IMR-90 (cell line): ENCODE measurements at regions not wholly inside any gene's neighbourhood (a gene's known extent, or its start where the extent isn't known, plus 50 kb on each side); places are given as distances from the start of the nearest gene placed in this dataset.

Experiments
- ATAC-seq: fragments of 200-7000 bp; cut with Tn5 transposase; 2 replicates; pipeline ENCODE4 v1.9.1; 2020; ENCODE audit warnings: low read depth, mild to moderate bottlenecking, moderate library complexity
- BruUV-seq: library from RNA; stranded (reverse); fragments of 400-500 nt; replicated peaks from 2 replicates; lab custom pipeline; 2021; lab: Mats Ljungman, UMichigan
- CTCF ChIA-PET: fragments of 300-600 bp; formaldehyde crosslinking; extraction: SDS; loops from one replicate; lab custom pipeline; 2021; ENCODE audit warnings: antibody characterized with exemption; lab: Yijun Ruan, JAX
- POLR2A ChIA-PET: fragments of 300-600 bp; sonication (Branson Sonifier 250); formaldehyde crosslinking; loops from one replicate; lab custom pipeline; 2022; ENCODE audit warnings: antibody characterized with exemption; ENCODE audit not compliant: unreplicated experiment; lab: Charles Lee
- DNase-seq: peaks from one replicate; pipeline ENCODE4 v3.0.0; 2013
- H2AFZ ChIP-seq: replicated peaks from 2 replicates; pipeline ENCODE3; 2013; ENCODE audit warnings: low read length, mild to moderate bottlenecking; ENCODE audit not compliant: poor library complexity
- H2AK5ac ChIP-seq: 2 replicates; pipeline ENCODE4 v1.6.1; 2013; ENCODE audit warnings: low read depth, low read length, inconsistent platforms
- H2AK9ac ChIP-seq: replicated peaks from 2 replicates; pipeline ENCODE3; 2013; ENCODE audit warnings: mild to moderate bottlenecking, low read depth, low read length, moderate library complexity; ENCODE audit not compliant: poor library complexity
- H2BK120ac ChIP-seq: 2 replicates; pipeline ENCODE4 v1.6.1; 2013; ENCODE audit warnings: low read depth, low read length, inconsistent platforms
- H2BK15ac ChIP-seq: 3 replicates; pipeline ENCODE4 v1.6.1; 2013; ENCODE audit warnings: low read depth, low read length, inconsistent platforms
- H2BK20ac ChIP-seq: 2 replicates; pipeline ENCODE4 v1.6.1; 2013; ENCODE audit warnings: low read depth, mild to moderate bottlenecking, inconsistent platforms, low read length, moderate library complexity
- H2BK5ac ChIP-seq: 2 replicates; pipeline ENCODE4 v1.6.1; 2013; ENCODE audit warnings: mild to moderate bottlenecking, low read depth, low read length, inconsistent platforms; ENCODE audit not compliant: poor library complexity, severe bottlenecking
- H3K14ac ChIP-seq: replicated peaks from 2 replicates; pipeline ENCODE4 v1.6.1; 2013; ENCODE audit warnings: low read depth, low read length, inconsistent platforms
- H3K18ac ChIP-seq: 2 replicates; pipeline ENCODE4 v1.6.1; 2013; ENCODE audit warnings: low read depth, low read length, control low read depth
- H3K23ac ChIP-seq: 2 replicates; pipeline ENCODE4 v1.6.1; 2013; ENCODE audit warnings: low read depth, low read length, inconsistent platforms
- H3K27ac ChIP-seq: 2 replicates; pipeline ENCODE4 v1.5.1; 2013; ENCODE audit warnings: mild to moderate bottlenecking, control low read depth, low read length; ENCODE audit not compliant: insufficient read depth
- H3K27me3 ChIP-seq: 2 replicates; pipeline ENCODE4 v1.6.1; 2013; ENCODE audit warnings: low read length; ENCODE audit not compliant: control insufficient read depth, insufficient read depth
- H3K36me3 ChIP-seq: 2 replicates; pipeline ENCODE4 v1.6.1; 2013; ENCODE audit warnings: low read length, mixed read lengths; ENCODE audit not compliant: control insufficient read depth, insufficient read depth
- H3K4ac ChIP-seq: 2 replicates; pipeline ENCODE4 v1.6.1; 2013; ENCODE audit warnings: low read depth, low read length, inconsistent platforms
- H3K4me1 ChIP-seq: 2 replicates; pipeline ENCODE4 v1.6.1; 2013; ENCODE audit warnings: low read length, mixed read lengths; ENCODE audit not compliant: control insufficient read depth, insufficient read depth
- H3K4me2 ChIP-seq: 2 replicates; pipeline ENCODE4 v1.6.1; 2013; ENCODE audit warnings: low read depth, mild to moderate bottlenecking, control low read depth, low read length, moderate library complexity
- H3K4me3 ChIP-seq: 2 replicates; pipeline ENCODE4 v1.5.1; 2013; ENCODE audit warnings: low read depth, mild to moderate bottlenecking, control low read depth, low read length, moderate library complexity; ENCODE audit not compliant: insufficient read depth
- H3K56ac ChIP-seq: 2 replicates; pipeline ENCODE4 v1.6.1; 2013; ENCODE audit warnings: low read length, inconsistent platforms; ENCODE audit not compliant: insufficient read depth; ENCODE audit errors: extremely low read depth
- H3K79me1 ChIP-seq, 2 experiments: 2 replicates each; pipeline ENCODE4 v1.6.1; 2013; ENCODE audit warnings: low read length in 2 of 2, inconsistent platforms in 1 of 2, low read depth in 1 of 2
- H3K9ac ChIP-seq: 2 replicates; pipeline ENCODE4 v1.6.1; 2013; ENCODE audit warnings: low read depth, low read length, control low read depth
- H3K9me1 ChIP-seq: 2 replicates; pipeline ENCODE4 v1.6.1; 2013; ENCODE audit warnings: low read length, inconsistent platforms; ENCODE audit not compliant: insufficient read depth
- H3K9me3 ChIP-seq: 2 replicates; pipeline ENCODE4 v1.6.1; 2013; ENCODE audit warnings: low read length; ENCODE audit not compliant: control insufficient read depth, insufficient read depth
- H4K20me1 ChIP-seq: 2 replicates; pipeline ENCODE4 v1.6.1; 2013; ENCODE audit warnings: low read length, inconsistent platforms; ENCODE audit not compliant: insufficient read depth
- H4K5ac ChIP-seq: 2 replicates; pipeline ENCODE4 v1.6.1; 2013; ENCODE audit warnings: mild to moderate bottlenecking, low read depth, low read length, control low read depth
- H4K8ac ChIP-seq, 2 experiments: 2 replicates each; pipeline ENCODE4 v1.6.1; 2013; ENCODE audit warnings: low read depth in 2 of 2, low read length in 2 of 2, control low read depth in 1 of 2, inconsistent platforms in 1 of 2
- H4K91ac ChIP-seq: 2 replicates; pipeline ENCODE4 v1.6.1; 2013; ENCODE audit warnings: low read depth, low read length, inconsistent platforms; ENCODE audit not compliant: insufficient read depth
- CEBPB ChIP-seq: IDR thresholded peaks from 2 replicates; pipeline ENCODE4 v1.6.1; 2012; ENCODE audit warnings: low read depth, low read length, improper control_type of control experiment
- MAZ ChIP-seq: IDR thresholded peaks from 2 replicates; pipeline ENCODE4 v1.6.1; 2012; ENCODE audit warnings: low read depth, mild to moderate bottlenecking, low read length, improper control_type of control experiment, moderate library complexity, borderline replicate concordance
- MXI1 ChIP-seq: IDR thresholded peaks from 2 replicates; pipeline ENCODE4 v1.6.1; 2012; ENCODE audit warnings: low read depth, mild to moderate bottlenecking, low read length, moderate library complexity, borderline replicate concordance
- RFX5 ChIP-seq: IDR thresholded peaks from 2 replicates; pipeline ENCODE4 v1.8.0; 2012; ENCODE audit warnings: low read depth, mild to moderate bottlenecking, low read length, moderate library complexity
- SMC3 ChIP-seq: fragments of 150-350 bp; IDR thresholded peaks from 2 replicates; pipeline ENCODE4 v1.6.1; 2016; ENCODE audit warnings: low read depth, mild to moderate bottlenecking, antibody characterized with exemption, low read length, moderate library complexity
- WGBS, 2 experiments: methylation state at CpG; one replicate each; pipeline versions ENCODE4 v1.1.5 to v1.1.7; 2013; ENCODE audit warnings: missing lambda C conversion rate in 2 of 2; ENCODE audit not compliant: insufficient read length in 1 of 2; ENCODE audit errors: extremely low coverage in 2 of 2; 5-methylcytosine and 5-hydroxymethylcytosine counted together
- dilution Hi-C: fragments of 300-500 bp; cut with HindIII; formaldehyde crosslinking; loops from one replicate; pipeline ENCODE4 v1.14.3; 2018; ENCODE audit warnings: low sequenced_read_pairs; ENCODE audit not compliant: unreplicated experiment
- in situ Hi-C: fragments of 300-500 bp; cut with MboI; formaldehyde crosslinking; loops from 3 replicates; pipeline ENCODE4 v1.14.3; 2019; ENCODE audit warnings: low sequenced_read_pairs, inconsistent platforms, mixed read lengths
- intact Hi-C: fragments of 100-400 bp; cut with micrococcal nuclease; formaldehyde crosslinking; loops from 2 replicates; pipeline ENCODE4 v1.10.0; 2022
- TF ChIP-seq, protein P1 (sequence below): fragments of 150-350 bp; IDR thresholded peaks from 2 replicates; pipeline ENCODE4 v1.6.1; 2016; ENCODE audit warnings: low read depth, mild to moderate bottlenecking, low read length, moderate library complexity, borderline replicate concordance

DNA sequence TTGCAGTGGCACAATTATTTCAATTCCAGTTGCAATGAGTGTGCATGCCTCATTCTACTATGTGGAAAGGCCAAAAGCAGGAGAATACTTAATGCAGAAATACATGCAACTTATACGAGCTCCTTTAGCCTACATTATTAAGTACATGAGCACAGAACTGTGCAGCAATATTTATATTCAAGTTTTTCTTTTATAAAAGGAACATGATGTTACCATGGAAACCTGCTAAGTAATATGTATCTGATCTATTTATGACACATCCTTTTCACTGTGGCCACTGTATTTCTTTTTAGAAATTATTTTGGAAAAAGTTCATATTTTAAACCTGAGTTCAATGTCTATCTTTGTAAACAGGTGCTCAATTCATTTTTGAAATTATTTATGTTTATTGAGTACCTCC, 88.9 kb downstream of the ELAPOR2 start:
- H3K4me2 ChIP-seq, result no peak overlapping the region
- H3K4me1 ChIP-seq, result no peaks in the 10 kb centered on the region
- WGBS, 2 experiments, result no CpG with 5 or more reads among the region's 1 CpG
- no peaks in the 10 kb centered on the region for H3K36me3 ChIP-seq
- no peaks in the 10 kb centered on the region for H3K27me3 ChIP-seq
- in situ Hi-C loops (no loop called here), intact Hi-C loops (no loop called here), dilution Hi-C loops (no loop called here)
- H3K56ac ChIP-seq, result no peak overlapping the region
- no peak overlapping the region for H2AK9ac ChIP-seq
- no peak overlapping the region for H2BK15ac ChIP-seq
- no peaks in the 10 kb centered on the region for H3K9me3 ChIP-seq
- no peak overlapping the region for H4K5ac ChIP-seq
- H3K27ac ChIP-seq, result no peak overlapping the region
- no peak overlapping the region for H2BK5ac ChIP-seq
- no peak overlapping the region for H2BK20ac ChIP-seq
- no peak overlapping the region for H3K23ac ChIP-seq
- H2AK5ac ChIP-seq, result no peak overlapping the region
- H3K9ac ChIP-seq, result no peak overlapping the region
- H4K91ac ChIP-seq, result no peak overlapping the region
- no peak for ATAC-seq
- H3K9me1 ChIP-seq, result no peaks in the 10 kb centered on the region
- ChIA-PET POLR2A (no interaction called here), CTCF (no interaction called here)
- no peak for TF ChIP-seq CEBPB
- TF ChIP-seq SMC3, result no peak
- TF ChIP-seq MAZ, result no peak
- TF ChIP-seq RFX5, result no peak
- no peak for TF ChIP-seq MXI1
- TF ChIP-seq, protein P1, sequence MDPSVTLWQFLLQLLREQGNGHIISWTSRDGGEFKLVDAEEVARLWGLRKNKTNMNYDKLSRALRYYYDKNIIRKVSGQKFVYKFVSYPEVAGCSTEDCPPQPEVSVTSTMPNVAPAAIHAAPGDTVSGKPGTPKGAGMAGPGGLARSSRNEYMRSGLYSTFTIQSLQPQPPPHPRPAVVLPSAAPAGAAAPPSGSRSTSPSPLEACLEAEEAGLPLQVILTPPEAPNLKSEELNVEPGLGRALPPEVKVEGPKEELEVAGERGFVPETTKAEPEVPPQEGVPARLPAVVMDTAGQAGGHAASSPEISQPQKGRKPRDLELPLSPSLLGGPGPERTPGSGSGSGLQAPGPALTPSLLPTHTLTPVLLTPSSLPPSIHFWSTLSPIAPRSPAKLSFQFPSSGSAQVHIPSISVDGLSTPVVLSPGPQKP, result no peak
- H3K14ac ChIP-seq, result no peak overlapping the region
- H3K18ac ChIP-seq, result no peak overlapping the region
- H3K4ac ChIP-seq, result no peak overlapping the region
- no peak overlapping the region for H4K8ac ChIP-seq
- H3K79me1 ChIP-seq, result no peaks in the 10 kb centered on the region
- no peak overlapping the region for H3K4me3 ChIP-seq
- no peak for DNase-seq
- no peak overlapping the region for H2AFZ ChIP-seq
- no peak overlapping the region for H2BK120ac ChIP-seq
- no TSS peak for BruUV-seq
- no peaks in the 10 kb centered on the region for H4K20me1 ChIP-seq
